OCI-LY1 (cell line): ENCODE measurements at regions not wholly inside any gene's neighbourhood (a gene's known extent, or its start where the extent isn't known, plus 50 kb on each side); places are given as distances from the start of the nearest gene placed in this dataset.

Experiments used
- CTCF ChIP-seq: fragments of 200-600 bp; sonication (generic), shearing (Covaris generic); IDR thresholded peaks from 2 replicates; pipeline ENCODE4 v1.5.1; 2017; ENCODE audit warnings: mild to moderate bottlenecking, antibody characterized with exemption, low read length, moderate library complexity, mixed read lengths
- EZH2 ChIP-seq: fragments of 200-600 bp; sonication (generic), shearing (Covaris generic); IDR thresholded peaks from 2 replicates; pipeline ENCODE4 v1.8.0; 2017; ENCODE audit warnings: borderline replicate concordance, mixed run types, mild to moderate bottlenecking, antibody characterized with exemption, low read length, moderate library complexity, mixed read lengths

- no peak for TF ChIP-seq EZH2
- TF ChIP-seq CTCF, result no peak
Observed at GRCh38 chr13:91056746-91057145, 290.7 kb upstream of the MIR17HG start.
